Activated CD8-positive, alpha-beta T cell treated with anti-CD3 and anti-CD28 coated beads for 36 hours (primary cell): ENCODE measurements at regions not wholly inside any gene's neighbourhood (a gene's known extent, or its start where the extent isn't known, plus 50 kb on each side); places are given as distances from the start of the nearest gene placed in this dataset.

Experiments
- ATAC-seq: fragments of 200-7000 bp; cut with Tn5 transposase; one replicate; pipeline ENCODE4 v1.10.0; 2021; ENCODE audit warnings: mild to moderate bottlenecking, moderate library complexity
- CTCF ChIA-PET: fragments of 350-600 bp; sonication (Branson Sonifier 250); formaldehyde crosslinking; loops from one replicate; lab custom pipeline; 2021; ENCODE audit warnings: antibody characterized with exemption; lab: Charles Lee
- POLR2A ChIA-PET: fragments of 350-600 bp; sonication (Branson Sonifier 250); formaldehyde crosslinking; loops from one replicate; lab custom pipeline; 2021; ENCODE audit warnings: antibody characterized with exemption; lab: Charles Lee
- DNase-seq: peaks from one replicate; pipeline ENCODE4 v3.0.0-alpha.2; 2020
- H3K27ac Mint-ChIP-seq: one replicate; pipeline ENCODE4 v1.8.0; 2021; ENCODE audit warnings: mild to moderate bottlenecking, mixed read lengths
- H3K27me3 Mint-ChIP-seq: one replicate; pipeline ENCODE4 v1.8.0; 2021; ENCODE audit warnings: mixed read lengths
- H3K36me3 Mint-ChIP-seq: one replicate; pipeline ENCODE4 v1.8.0; 2021; ENCODE audit warnings: low read depth, mixed read lengths
- H3K4me1 Mint-ChIP-seq: one replicate; pipeline ENCODE4 v1.8.0; 2021; ENCODE audit warnings: low read depth, mixed read lengths
- H3K4me3 Mint-ChIP-seq: one replicate; pipeline ENCODE4 v1.8.0; 2021; ENCODE audit warnings: mild to moderate bottlenecking, moderate library complexity, mixed read lengths
- H3K9me3 Mint-ChIP-seq: one replicate; pipeline ENCODE4 v1.8.0; 2021; ENCODE audit warnings: mixed read lengths
- intact Hi-C: fragments of 100-400 bp; cut with micrococcal nuclease; formaldehyde crosslinking; loops from one replicate; pipeline ENCODE4 v1.10.0; 2022
- TF ChIP-seq, protein P1 (sequence below): fragments of 200-600 bp; IDR thresholded peaks from one replicate; pipeline ENCODE4 v1.8.0; 2022; ENCODE audit warnings: antibody characterized with exemption, mild to moderate bottlenecking

DNA sequence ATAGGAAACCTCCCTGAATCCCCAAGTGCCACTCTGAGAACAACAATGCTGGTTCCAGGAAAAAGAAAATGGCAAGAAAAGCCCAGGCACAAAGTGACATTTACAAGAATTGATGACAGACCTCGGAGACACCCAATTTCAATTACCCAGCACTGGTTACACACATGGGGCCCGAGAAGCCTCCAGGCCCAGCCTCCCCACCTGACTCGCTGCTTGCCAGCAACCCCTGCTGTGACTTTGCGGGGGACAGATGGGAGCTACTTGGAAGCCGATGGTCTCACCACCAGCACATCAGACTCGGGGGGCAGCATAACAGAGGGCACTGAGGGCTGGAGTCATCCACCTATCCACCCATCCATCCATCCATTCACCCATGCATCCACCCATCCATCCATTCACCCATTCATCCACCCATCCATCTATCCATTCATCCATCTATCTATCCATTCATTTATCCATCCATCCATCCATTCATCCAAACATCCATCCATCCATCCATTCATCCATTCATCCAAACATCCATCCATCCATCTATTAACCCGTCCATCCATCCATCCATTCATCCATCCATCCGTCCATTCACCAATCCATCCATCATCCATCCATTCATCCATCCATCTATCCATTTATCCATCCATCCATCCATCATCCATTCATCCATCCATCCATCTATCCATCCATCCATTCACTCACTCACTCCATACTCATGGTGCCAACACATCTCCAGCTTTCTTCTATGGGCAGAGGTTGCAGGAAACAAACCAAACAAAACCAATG is 567.6 kb downstream of the BRD1 start:
- Mint-ChIP-seq H3K27ac (no peak overlapping the region), H3K4me3 (no peak overlapping the region), H3K36me3 (no peaks in the 10 kb centered on the region), H3K9me3 (no peaks in the 10 kb centered on the region), H3K27me3 (peaks cover 1% of the 10 kb centered on the region), H3K4me1 (no peaks in the 10 kb centered on the region)
- TF ChIP-seq, protein P1, sequence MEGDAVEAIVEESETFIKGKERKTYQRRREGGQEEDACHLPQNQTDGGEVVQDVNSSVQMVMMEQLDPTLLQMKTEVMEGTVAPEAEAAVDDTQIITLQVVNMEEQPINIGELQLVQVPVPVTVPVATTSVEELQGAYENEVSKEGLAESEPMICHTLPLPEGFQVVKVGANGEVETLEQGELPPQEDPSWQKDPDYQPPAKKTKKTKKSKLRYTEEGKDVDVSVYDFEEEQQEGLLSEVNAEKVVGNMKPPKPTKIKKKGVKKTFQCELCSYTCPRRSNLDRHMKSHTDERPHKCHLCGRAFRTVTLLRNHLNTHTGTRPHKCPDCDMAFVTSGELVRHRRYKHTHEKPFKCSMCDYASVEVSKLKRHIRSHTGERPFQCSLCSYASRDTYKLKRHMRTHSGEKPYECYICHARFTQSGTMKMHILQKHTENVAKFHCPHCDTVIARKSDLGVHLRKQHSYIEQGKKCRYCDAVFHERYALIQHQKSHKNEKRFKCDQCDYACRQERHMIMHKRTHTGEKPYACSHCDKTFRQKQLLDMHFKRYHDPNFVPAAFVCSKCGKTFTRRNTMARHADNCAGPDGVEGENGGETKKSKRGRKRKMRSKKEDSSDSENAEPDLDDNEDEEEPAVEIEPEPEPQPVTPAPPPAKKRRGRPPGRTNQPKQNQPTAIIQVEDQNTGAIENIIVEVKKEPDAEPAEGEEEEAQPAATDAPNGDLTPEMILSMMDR: no peak
- ChIA-PET CTCF (no interaction called here), POLR2A (no interaction called here)
- no peak for DNase-seq
- no peak for ATAC-seq
- intact Hi-C loops: no loop called here

DNA sequence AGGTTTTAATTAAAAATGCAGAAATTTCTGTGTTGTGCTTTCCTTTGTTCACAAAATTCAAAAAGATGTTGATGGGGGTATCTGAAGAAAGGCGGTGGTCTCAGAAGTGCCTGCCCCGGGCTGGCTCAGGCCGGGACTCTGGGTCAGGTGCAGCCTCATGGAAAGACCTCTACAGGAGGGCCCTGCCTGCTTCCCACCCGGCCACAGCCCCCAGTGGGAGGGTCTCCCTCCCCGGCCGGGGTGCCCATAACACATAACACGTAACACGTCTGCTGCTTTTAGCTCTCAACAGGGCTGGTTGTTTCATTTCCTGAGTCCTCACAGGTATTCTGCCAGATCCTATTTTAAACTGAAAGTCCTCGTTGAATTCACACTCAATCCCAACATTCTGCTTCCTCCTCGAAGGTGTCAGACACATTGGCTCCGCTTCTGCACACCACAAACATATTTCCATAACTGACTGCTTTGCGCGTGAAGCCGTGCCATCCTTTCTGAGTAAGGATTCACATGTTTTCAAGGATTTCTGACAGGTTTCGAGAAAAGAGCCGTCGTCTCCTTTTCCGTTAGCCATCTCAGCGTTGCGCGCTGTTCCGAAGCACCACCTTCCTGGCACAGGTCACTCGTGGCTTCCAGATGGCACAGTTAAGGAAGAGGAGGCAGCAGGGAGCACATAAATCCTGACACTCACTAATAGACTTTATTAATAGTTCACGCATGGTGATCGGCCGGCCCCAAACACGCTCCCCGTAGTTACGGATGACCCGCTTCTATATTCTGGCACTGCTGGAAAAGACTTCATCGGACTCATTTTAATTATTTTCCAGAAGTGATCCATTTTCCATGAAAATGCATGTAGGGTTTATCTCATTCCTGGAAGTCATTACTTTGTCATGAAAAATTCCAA is 569.3 kb downstream of the BRD1 start:
- CTCF ChIA-PET: no interaction called here
- H3K9me3 Mint-ChIP-seq: no peaks in the 10 kb centered on the region
- POLR2A ChIA-PET: no interaction called here
- intact Hi-C loops: no loop called here
- H3K36me3 Mint-ChIP-seq: no peaks in the 10 kb centered on the region
- H3K4me3 Mint-ChIP-seq: no peak overlapping the region
- H3K4me1 Mint-ChIP-seq: no peaks in the 10 kb centered on the region
- no peak overlapping the region for H3K27ac Mint-ChIP-seq
- no peak for ATAC-seq
- DNase-seq: no peak
- TF ChIP-seq, protein P1: no peak
- peaks cover 6% of the 10 kb centered on the region for H3K27me3 Mint-ChIP-seq

DNA sequence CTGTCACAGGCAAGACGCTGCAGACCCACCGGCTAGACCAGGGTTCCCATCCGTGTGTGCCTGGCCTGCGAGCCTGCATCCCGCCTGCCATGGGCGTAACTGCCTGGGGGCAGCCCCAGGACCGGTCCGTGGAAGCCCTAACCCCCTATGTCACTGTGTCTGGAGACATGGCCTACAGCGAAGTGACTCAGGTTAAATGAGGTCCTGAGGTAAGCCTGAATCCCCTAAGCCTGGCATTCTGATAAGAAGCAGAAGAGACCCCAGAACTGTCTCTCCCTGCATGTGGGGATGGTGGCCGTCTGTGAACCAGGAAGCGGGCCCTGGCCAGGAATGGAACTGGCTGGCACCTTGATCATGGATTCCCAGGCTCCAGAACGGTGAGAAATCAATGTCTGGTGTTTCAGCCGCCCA is 570.1 kb downstream of the BRD1 start:
- ChIA-PET POLR2A (no interaction called here), CTCF (no interaction called here)
- ATAC-seq (no peak), DNase-seq (no peak)
- Mint-ChIP-seq H3K4me1 (no peaks in the 10 kb centered on the region), H3K9me3 (no peaks in the 10 kb centered on the region), H3K27me3 (peaks cover 9% of the 10 kb centered on the region), H3K27ac (no peak overlapping the region), H3K36me3 (no peaks in the 10 kb centered on the region), H3K4me3 (no peak overlapping the region)
- intact Hi-C loops: no loop called here
- TF ChIP-seq, protein P1: no peak

DNA sequence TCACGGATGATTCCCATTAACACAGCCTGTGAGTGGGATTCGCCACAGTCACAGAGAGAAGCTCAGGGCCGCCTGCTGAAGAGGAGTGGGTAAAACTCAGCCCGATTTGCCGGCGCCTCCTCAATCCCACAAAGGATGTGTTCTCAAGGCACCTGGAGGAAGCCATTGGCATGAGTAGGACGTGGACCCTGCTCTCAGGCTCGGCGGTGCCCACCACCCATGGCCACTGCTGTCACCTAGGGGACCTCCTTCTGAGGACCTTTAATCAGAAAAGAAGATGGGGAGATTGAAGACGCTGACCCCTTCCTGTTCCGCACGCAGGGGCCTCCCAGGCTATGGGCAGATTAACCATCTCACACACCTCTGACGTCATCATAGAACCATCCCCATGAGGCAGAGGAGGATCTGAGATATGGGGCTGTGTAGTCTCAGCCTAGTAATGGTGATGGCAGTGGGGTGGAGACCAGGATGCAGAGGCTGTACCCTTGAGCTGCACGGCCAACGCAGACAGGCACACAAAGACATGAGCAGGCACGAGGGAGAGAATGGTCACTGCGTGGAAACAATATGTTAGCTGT is 571.8 kb downstream of the BRD1 start:
- H3K27me3 Mint-ChIP-seq: peaks cover 13% of the 10 kb centered on the region
- POLR2A ChIA-PET: no interaction called here
- intact Hi-C loops: no loop called here
- DNase-seq (no peak), ATAC-seq (no peak)
- CTCF ChIA-PET: no interaction called here
- H3K4me1 Mint-ChIP-seq: no peaks in the 10 kb centered on the region
- no peak overlapping the region for H3K4me3 Mint-ChIP-seq
- no peaks in the 10 kb centered on the region for H3K9me3 Mint-ChIP-seq
- no peak overlapping the region for H3K27ac Mint-ChIP-seq
- TF ChIP-seq, protein P1: no peak
- H3K36me3 Mint-ChIP-seq: no peaks in the 10 kb centered on the region
